Vagina (tissue), 2 donors: ENCODE measurements at regions not wholly inside any gene's neighbourhood (a gene's known extent, or its start where the extent isn't known, plus 50 kb on each side); places are given as distances from the start of the nearest gene placed in this dataset.

Source experiments
- POLR2A ChIP-seq, 2 donors: fragments of 450-650 bp; IDR thresholded peaks; one replicate each; pipeline ENCODE4 v1.6.1; 2017; ENCODE audit warnings: antibody characterized with exemption in 2 of 2, mild to moderate bottlenecking in 2 of 2, moderate library complexity in 2 of 2
- TF ChIP-seq, protein P1 (sequence below), 3 experiments: fragments of 450-650 bp in 2 of 3; fragments of 200-600 bp in 1 of 3; sonication (generic) in 1 of 3; IDR thresholded peaks; one replicate each; pipeline ENCODE4 v1.5.1; 2017 to 2019; ENCODE audit warnings: antibody characterized with exemption in 3 of 3, mild to moderate bottlenecking in 2 of 3, moderate library complexity in 2 of 3

DNA sequence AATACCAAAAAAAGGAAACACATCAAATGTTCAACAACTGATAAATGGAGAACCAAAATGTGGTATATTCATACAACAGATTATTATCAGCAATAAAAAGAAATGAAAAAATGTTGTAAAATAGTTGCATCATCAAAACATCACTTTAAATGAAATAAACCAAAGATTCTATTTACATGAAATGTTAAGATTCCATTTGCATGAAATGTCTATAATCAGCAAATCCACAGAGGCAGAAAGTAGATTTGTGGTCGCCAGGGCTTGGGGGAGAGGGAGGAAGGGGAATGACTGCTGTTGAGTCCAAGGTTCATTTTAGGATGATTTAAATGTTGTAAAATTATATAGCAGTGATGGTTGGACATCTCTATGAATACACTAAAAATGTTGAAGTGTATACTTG is 181.9 kb downstream of the RTP5 start:
- no peak for TF ChIP-seq POLR2A (IDR thresholded peaks at IDR 0.05)
- TF ChIP-seq, protein P1, sequence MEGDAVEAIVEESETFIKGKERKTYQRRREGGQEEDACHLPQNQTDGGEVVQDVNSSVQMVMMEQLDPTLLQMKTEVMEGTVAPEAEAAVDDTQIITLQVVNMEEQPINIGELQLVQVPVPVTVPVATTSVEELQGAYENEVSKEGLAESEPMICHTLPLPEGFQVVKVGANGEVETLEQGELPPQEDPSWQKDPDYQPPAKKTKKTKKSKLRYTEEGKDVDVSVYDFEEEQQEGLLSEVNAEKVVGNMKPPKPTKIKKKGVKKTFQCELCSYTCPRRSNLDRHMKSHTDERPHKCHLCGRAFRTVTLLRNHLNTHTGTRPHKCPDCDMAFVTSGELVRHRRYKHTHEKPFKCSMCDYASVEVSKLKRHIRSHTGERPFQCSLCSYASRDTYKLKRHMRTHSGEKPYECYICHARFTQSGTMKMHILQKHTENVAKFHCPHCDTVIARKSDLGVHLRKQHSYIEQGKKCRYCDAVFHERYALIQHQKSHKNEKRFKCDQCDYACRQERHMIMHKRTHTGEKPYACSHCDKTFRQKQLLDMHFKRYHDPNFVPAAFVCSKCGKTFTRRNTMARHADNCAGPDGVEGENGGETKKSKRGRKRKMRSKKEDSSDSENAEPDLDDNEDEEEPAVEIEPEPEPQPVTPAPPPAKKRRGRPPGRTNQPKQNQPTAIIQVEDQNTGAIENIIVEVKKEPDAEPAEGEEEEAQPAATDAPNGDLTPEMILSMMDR (IDR thresholded peaks at IDR 0.05) = no peak
